Activated B cell treated with CpG ODN at 0.5 μM for 24 hours (primary cell): ENCODE measurements at regions not wholly inside any gene's neighbourhood (a gene's known extent, or its start where the extent isn't known, plus 50 kb on each side); places are given as distances from the start of the nearest gene placed in this dataset.
"Not testable (repeated sequence)": the region's sequence is repeated elsewhere in the genome, so short reads cannot be mapped to it uniquely, and the experiment has no call there.

Source experiments
- ATAC-seq: fragments of 200-7000 bp; cut with Tn5 transposase; one replicate; pipeline ENCODE4 v1.10.0; 2021; ENCODE audit warnings: low read depth, mild to moderate bottlenecking, moderate library complexity
- CTCF ChIA-PET: fragments of 350-600 bp; sonication (Branson Sonifier 250); formaldehyde crosslinking; loops from one replicate; lab custom pipeline; 2021; ENCODE audit warnings: antibody characterized with exemption; lab: Charles Lee
- POLR2A ChIA-PET: fragments of 350-600 bp; sonication (Branson Sonifier 250); formaldehyde crosslinking; loops from one replicate; lab custom pipeline; 2021; ENCODE audit warnings: antibody characterized with exemption; lab: Charles Lee
- DNase-seq: peaks from one replicate; pipeline ENCODE4 v3.0.0; 2022
- H3K27ac Mint-ChIP-seq: one replicate; pipeline ENCODE4 v1.8.0; 2020; ENCODE audit warnings: mixed read lengths
- H3K27me3 Mint-ChIP-seq: one replicate; pipeline ENCODE4 v1.8.0; 2021; ENCODE audit warnings: mixed read lengths
- H3K36me3 Mint-ChIP-seq: one replicate; pipeline ENCODE4 v1.8.0; 2021; ENCODE audit warnings: low read depth, mixed read lengths
- H3K4me1 Mint-ChIP-seq: one replicate; pipeline ENCODE4 v1.8.0; 2021; ENCODE audit warnings: mixed read lengths
- H3K4me3 Mint-ChIP-seq: one replicate; pipeline ENCODE4 v1.8.0; 2020; ENCODE audit warnings: mild to moderate bottlenecking, mixed read lengths
- H3K9me3 Mint-ChIP-seq: one replicate; pipeline ENCODE4 v1.8.0; 2020; ENCODE audit warnings: mixed read lengths
- CTCF ChIP-seq: fragments of 200-600 bp; IDR thresholded peaks from one replicate; pipeline ENCODE4 v1.8.0; 2022; ENCODE audit warnings: antibody characterized with exemption, mild to moderate bottlenecking
- intact Hi-C: fragments of 100-400 bp; cut with micrococcal nuclease; formaldehyde crosslinking; loops from one replicate; pipeline ENCODE4 v1.15.1; 2024

GRCh38 chr12:78284417-78284816 lies 453.7 kb downstream of the NAV3 start:
- Mint-ChIP-seq H3K4me1 (no peaks in the 10 kb centered on the region), H3K36me3 (no peaks in the 10 kb centered on the region), H3K9me3 (no peaks in the 10 kb centered on the region), H3K27me3 (no peaks in the 10 kb centered on the region), H3K4me3 (no peak overlapping the region), H3K27ac (no peak overlapping the region)
- DNase-seq: no peak
- POLR2A ChIA-PET: no interaction called here
- CTCF ChIA-PET: no interaction called here
- no peak for ATAC-seq
- intact Hi-C loops: no loop called here
- no peak for TF ChIP-seq CTCF

- Mint-ChIP-seq H3K27me3 (no peaks in the 10 kb centered on the region), H3K4me1 (no peaks in the 10 kb centered on the region), H3K9me3 (no peaks in the 10 kb centered on the region), H3K36me3 (no peaks in the 10 kb centered on the region), H3K27ac (no peak overlapping the region), H3K4me3 (no peak overlapping the region)
- CTCF ChIA-PET: no interaction called here
- no peak for TF ChIP-seq CTCF
- DNase-seq (no peak), ATAC-seq (no peak)
- intact Hi-C loops: no loop called here
- POLR2A ChIA-PET: no interaction called here
Observed at GRCh38 chr12:78290606-78291345, 460.1 kb downstream of the NAV3 start.

GRCh38 chr12:78293059-78293686 lies 462.5 kb downstream of the NAV3 start:
- DNase-seq (no peak), ATAC-seq (no peak)
- no peaks in the 10 kb centered on the region for H3K36me3 Mint-ChIP-seq
- TF ChIP-seq CTCF: no peak
- H3K4me3 Mint-ChIP-seq: no peak overlapping the region
- POLR2A ChIA-PET: no interaction called here
- intact Hi-C loops: no loop called here
- H3K27ac Mint-ChIP-seq: no peak overlapping the region
- H3K4me1 Mint-ChIP-seq: no peaks in the 10 kb centered on the region
- no peaks in the 10 kb centered on the region for H3K27me3 Mint-ChIP-seq
- CTCF ChIA-PET: no interaction called here
- H3K9me3 Mint-ChIP-seq: no peaks in the 10 kb centered on the region

GRCh38 chr12:78301282-78301681 lies 470.6 kb downstream of the NAV3 start:
- H3K9me3 Mint-ChIP-seq, POLR2A ChIA-PET, H3K4me3 Mint-ChIP-seq, H3K4me1 Mint-ChIP-seq, H3K27me3 Mint-ChIP-seq, DNase-seq, ATAC-seq, H3K27ac Mint-ChIP-seq, intact Hi-C loops, H3K36me3 Mint-ChIP-seq, CTCF ChIA-PET: not testable (repeated sequence)

- intact Hi-C loops: no loop called here
- ChIA-PET CTCF (no interaction called here), POLR2A (no interaction called here)
- TF ChIP-seq CTCF: no peak
- Mint-ChIP-seq H3K36me3 (no peaks in the 10 kb centered on the region), H3K4me3 (no peak overlapping the region), H3K27ac (no peak overlapping the region), H3K4me1 (no peaks in the 10 kb centered on the region), H3K9me3 (peaks cover 2% of the 10 kb centered on the region), H3K27me3 (no peaks in the 10 kb centered on the region)
- DNase-seq (no peak), ATAC-seq (no peak)
Observed at GRCh38 chr12:78305808-78306207, 475.1 kb downstream of the NAV3 start.
